HG03139 (cell line): ENCODE measurements at regions not wholly inside any gene's neighbourhood (a gene's known extent, or its start where the extent isn't known, plus 50 kb on each side); places are given as distances from the start of the nearest gene placed in this dataset.

Experiments
- ATAC-seq: cut with Tn5 transposase; IDR thresholded peaks from one replicate; pipeline ENCODE4 v1.9.1; 2021; ENCODE audit not compliant: unreplicated experiment

- no peak for ATAC-seq
These were observed 390.9 kb downstream of the PBX1 start for GRCh38 chr1:164949771-164950471.

GRCh38 chr1:164948101-164948500 lies 389.1 kb downstream of the PBX1 start:
- ATAC-seq, result no peak

GRCh38 chr1:164937291-164937690 lies 378.3 kb downstream of the PBX1 start:
- no peak for ATAC-seq

GRCh38 chr1:164932580-164932979 lies 373.6 kb downstream of the PBX1 start:
- ATAC-seq, result no peak

- no peak for ATAC-seq
These were observed 371.8 kb downstream of the PBX1 start for GRCh38 chr1:164930833-164931232.

- ATAC-seq, result no peak
These were observed 371.3 kb downstream of the PBX1 start for GRCh38 chr1:164930241-164930640.

GRCh38 chr1:164928232-164928812 lies 369.3 kb downstream of the PBX1 start:
- no peak for ATAC-seq

- ATAC-seq, result no peak
These were observed 367.1 kb downstream of the PBX1 start for GRCh38 chr1:164926107-164926506.

- ATAC-seq, result no peak
These were observed 363.6 kb downstream of the PBX1 start for GRCh38 chr1:164922585-164922984.

GRCh38 chr1:164921493-164921892 lies 362.5 kb downstream of the PBX1 start:
- no peak for ATAC-seq

- no peak for ATAC-seq
These were observed 359.2 kb downstream of the PBX1 start for GRCh38 chr1:164918140-164918539.

GRCh38 chr1:164914208-164914607 lies 355.2 kb downstream of the PBX1 start:
- ATAC-seq, result no peak

GRCh38 chr1:164912290-164912689 lies 353.3 kb downstream of the PBX1 start:
- ATAC-seq, result no peak

- ATAC-seq, result no peak
These were observed 351.7 kb downstream of the PBX1 start for GRCh38 chr1:164910671-164911070.

GRCh38 chr1:164907666-164908065 lies 348.7 kb downstream of the PBX1 start:
- no peak for ATAC-seq

GRCh38 chr1:164905869-164906268 lies 346.9 kb downstream of the PBX1 start:
- no peak for ATAC-seq

- no peak for ATAC-seq
These were observed 343.5 kb downstream of the PBX1 start for GRCh38 chr1:164902491-164902890.
